ENCODE measurements at regions not wholly inside any gene's neighbourhood (a gene's known extent, or its start where the extent isn't known, plus 50 kb on each side); places are given as distances from the start of the nearest gene placed in this dataset.

DNA sequence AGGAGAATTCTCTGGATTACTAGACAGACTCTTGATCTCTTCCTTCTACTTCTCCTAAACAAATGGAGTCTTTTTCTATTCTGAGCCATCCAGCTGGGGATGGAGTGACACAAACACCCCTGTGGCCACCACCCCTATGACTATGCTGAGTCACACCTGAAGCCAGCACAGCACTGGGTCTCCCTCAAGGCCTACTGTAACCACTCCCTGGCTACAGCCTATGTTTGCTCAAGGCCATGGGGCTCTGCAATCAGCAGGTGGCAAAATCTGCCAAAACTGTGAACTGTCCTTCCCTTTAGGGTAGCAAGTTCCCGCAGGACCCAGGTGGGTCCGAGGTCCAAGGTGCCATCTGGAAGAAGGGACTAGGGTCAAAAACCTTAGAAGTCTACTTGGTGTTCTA, 132.3 kb downstream of the TINAG start:
- DNase-seq (ENCODE audit: low read depth), result no peak
- Histone ChIP-seq H3K9ac (ENCODE audit: low read length) (no peak overlapping the region), H3K36me3 (ENCODE audit: control insufficient read depth, insufficient read depth, low read length, severe bottlenecking) (no peaks in the 10 kb centered on the region), H3K27me3 (replicated peaks; ENCODE audit: control insufficient read depth, insufficient read depth, low read length) (no peaks in the 10 kb centered on the region), H3K4me1 (ENCODE audit: control insufficient read depth, insufficient read depth, low read length) (no peaks in the 10 kb centered on the region), H3K9me3 (ENCODE audit: control insufficient read depth, low read length) (no peaks in the 10 kb centered on the region), H3K4me3 (ENCODE audit: low read length) (no peak overlapping the region)

DNA sequence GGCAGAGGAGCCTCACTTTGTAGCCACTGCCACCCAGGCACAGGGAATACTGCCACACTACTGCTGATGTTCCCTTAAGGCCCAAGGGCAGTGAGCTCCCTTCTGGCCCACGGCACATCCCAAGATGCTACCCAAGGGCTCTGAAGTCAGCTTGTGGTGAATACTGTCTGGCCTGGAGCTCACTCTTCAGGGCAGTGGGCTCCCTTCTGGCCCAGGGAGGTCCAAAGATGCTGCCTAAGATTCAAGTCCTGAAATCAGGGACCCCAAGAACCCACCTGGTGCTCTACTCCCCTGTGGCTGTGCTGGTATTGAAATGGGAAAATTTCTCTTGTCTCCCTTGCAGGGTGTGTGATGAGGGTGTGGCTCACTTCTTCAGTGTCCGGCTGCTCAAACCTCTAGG, 132.8 kb downstream of the TINAG start:
- DNase-seq (ENCODE audit: low read depth), result no peak
- H3K4me3 ChIP-seq (ENCODE audit: low read length), result no peak overlapping the region
- no peak overlapping the region for H3K9ac ChIP-seq (ENCODE audit: low read length)
- no peaks in the 10 kb centered on the region for H3K36me3 ChIP-seq (ENCODE audit: control insufficient read depth, insufficient read depth, low read length, severe bottlenecking)
- no peaks in the 10 kb centered on the region for H3K4me1 ChIP-seq (ENCODE audit: control insufficient read depth, insufficient read depth, low read length)
- no peaks in the 10 kb centered on the region for H3K9me3 ChIP-seq (ENCODE audit: control insufficient read depth, low read length)
- H3K27me3 ChIP-seq (replicated peaks; ENCODE audit: control insufficient read depth, insufficient read depth, low read length), result no peaks in the 10 kb centered on the region

DNA sequence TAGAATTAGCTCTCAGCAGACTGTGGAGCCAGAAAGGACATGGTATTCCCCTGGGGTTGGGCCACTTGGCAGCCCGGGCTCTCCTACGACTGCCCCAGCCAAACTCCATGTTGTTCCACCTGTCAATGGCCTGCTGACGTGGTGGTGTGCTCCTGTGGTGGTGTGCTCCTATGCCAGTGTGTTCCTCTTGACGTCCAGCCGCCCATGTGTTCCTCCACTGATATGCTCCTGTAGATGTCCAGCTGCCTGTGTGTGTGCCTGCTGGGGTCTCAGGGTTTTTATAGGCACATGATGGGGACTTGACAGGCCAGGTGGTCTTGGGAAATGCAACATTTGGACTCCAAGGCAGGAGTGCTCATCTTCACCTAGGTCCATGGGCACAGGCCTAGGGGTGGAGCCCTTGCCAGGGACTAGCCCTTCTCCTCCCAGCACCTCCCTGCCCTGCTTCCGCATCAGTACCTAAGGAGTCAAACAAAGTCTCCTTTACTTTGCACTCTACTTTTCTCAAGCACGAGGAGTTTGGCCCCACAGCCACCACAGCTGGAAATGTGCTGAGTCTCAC, 133.5 kb downstream of the TINAG start:
- H3K27me3 ChIP-seq (replicated peaks; ENCODE audit: control insufficient read depth, insufficient read depth, low read length), result no peaks in the 10 kb centered on the region
- DNase-seq (ENCODE audit: low read depth), result no peak

DNA sequence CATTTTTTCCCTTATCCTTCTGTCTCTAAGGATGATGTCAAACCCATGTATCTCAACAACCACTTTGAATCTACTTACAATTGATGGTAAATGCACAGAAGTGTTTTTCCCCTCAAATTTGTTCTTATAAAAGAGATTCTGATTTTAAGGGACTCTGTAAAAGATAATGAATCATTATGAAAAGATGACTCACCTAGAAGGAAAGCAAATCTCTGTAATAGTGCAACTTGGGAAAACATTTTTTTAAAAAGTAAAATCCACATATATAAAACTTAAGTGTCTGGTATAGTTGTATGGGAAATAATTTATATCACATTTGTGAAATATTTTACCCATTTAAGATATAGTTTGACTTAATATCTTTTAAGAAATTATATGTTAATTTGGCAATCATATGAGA, 137.0 kb downstream of the TINAG start:
- Histone ChIP-seq H3K9ac (ENCODE audit: low read length) (no peak overlapping the region), H3K36me3 (ENCODE audit: control insufficient read depth, insufficient read depth, low read length, severe bottlenecking) (no peaks in the 10 kb centered on the region), H3K9me3 (ENCODE audit: control insufficient read depth, low read length) (no peaks in the 10 kb centered on the region), H3K27me3 (replicated peaks; ENCODE audit: control insufficient read depth, insufficient read depth, low read length) (no peaks in the 10 kb centered on the region), H3K4me3 (ENCODE audit: low read length) (no peak overlapping the region), H3K4me1 (ENCODE audit: control insufficient read depth, insufficient read depth, low read length) (no peaks in the 10 kb centered on the region)
- DNase-seq (ENCODE audit: low read depth), result no peak

More for the DNA sequence above, 133.5 kb downstream of the TINAG start:
- Histone ChIP-seq H3K9me3 (ENCODE audit: control insufficient read depth, low read length) (no peaks in the 10 kb centered on the region), H3K36me3 (ENCODE audit: control insufficient read depth, insufficient read depth, low read length, severe bottlenecking) (no peaks in the 10 kb centered on the region), H3K9ac (ENCODE audit: low read length) (no peak overlapping the region), H3K4me1 (ENCODE audit: control insufficient read depth, insufficient read depth, low read length) (no peaks in the 10 kb centered on the region), H3K4me3 (ENCODE audit: low read length) (no peak overlapping the region)

DNA sequence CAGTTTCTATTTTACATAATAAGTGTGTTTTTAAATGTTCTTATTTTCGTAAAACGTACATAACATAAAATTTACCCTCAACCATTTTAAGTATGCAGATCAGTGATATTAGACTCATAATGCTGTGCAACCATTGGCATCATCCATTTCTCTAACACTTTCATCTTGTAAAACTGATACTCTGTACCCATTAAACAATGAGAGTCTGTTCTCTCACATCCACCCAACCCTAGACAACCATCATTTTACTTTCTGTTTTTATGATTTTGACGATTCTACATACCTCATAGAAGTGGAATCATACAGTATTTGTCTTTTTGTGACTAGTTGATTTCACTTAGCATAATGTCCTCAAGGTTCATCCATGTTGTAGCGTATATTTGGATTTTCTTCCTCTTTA, 140.4 kb downstream of the TINAG start:
- Histone ChIP-seq H3K9me3 (ENCODE audit: control insufficient read depth, low read length) (no peaks in the 10 kb centered on the region), H3K4me1 (ENCODE audit: control insufficient read depth, insufficient read depth, low read length) (no peaks in the 10 kb centered on the region), H3K27me3 (replicated peaks; ENCODE audit: control insufficient read depth, insufficient read depth, low read length) (no peaks in the 10 kb centered on the region), H3K4me3 (ENCODE audit: low read length) (no peak overlapping the region), H3K9ac (ENCODE audit: low read length) (no peak overlapping the region), H3K36me3 (ENCODE audit: control insufficient read depth, insufficient read depth, low read length, severe bottlenecking) (no peaks in the 10 kb centered on the region)
- DNase-seq (ENCODE audit: low read depth), result no peak

DNA sequence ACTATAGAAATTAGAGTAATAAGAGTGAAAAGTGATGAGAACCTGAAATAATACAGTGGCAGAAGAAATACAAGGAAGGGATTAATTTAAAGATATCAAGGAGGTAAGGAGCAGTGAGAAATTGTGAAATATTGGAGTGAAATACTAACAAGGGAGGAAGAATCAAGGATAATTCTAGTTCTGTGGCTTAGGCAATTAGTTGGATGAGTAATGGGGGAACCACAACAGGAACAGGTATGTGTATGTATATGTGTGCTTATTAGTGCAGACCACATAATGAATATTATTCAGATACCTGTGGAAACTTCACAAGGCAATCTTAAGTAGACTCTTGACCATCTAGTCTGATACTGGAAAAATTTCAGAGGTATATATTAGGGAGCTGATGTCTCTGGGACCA, 143.3 kb downstream of the TINAG start:
- no peaks in the 10 kb centered on the region for H3K36me3 ChIP-seq (ENCODE audit: control insufficient read depth, insufficient read depth, low read length, severe bottlenecking)
- no peak for DNase-seq (ENCODE audit: low read depth)
- no peaks in the 10 kb centered on the region for H3K4me1 ChIP-seq (ENCODE audit: control insufficient read depth, insufficient read depth, low read length)
- H3K9me3 ChIP-seq (ENCODE audit: control insufficient read depth, low read length), result no peaks in the 10 kb centered on the region
- H3K4me3 ChIP-seq (ENCODE audit: low read length), result no peak overlapping the region
- H3K9ac ChIP-seq (ENCODE audit: low read length), result no peak overlapping the region
- H3K27me3 ChIP-seq (replicated peaks; ENCODE audit: control insufficient read depth, insufficient read depth, low read length), result no peaks in the 10 kb centered on the region

DNA sequence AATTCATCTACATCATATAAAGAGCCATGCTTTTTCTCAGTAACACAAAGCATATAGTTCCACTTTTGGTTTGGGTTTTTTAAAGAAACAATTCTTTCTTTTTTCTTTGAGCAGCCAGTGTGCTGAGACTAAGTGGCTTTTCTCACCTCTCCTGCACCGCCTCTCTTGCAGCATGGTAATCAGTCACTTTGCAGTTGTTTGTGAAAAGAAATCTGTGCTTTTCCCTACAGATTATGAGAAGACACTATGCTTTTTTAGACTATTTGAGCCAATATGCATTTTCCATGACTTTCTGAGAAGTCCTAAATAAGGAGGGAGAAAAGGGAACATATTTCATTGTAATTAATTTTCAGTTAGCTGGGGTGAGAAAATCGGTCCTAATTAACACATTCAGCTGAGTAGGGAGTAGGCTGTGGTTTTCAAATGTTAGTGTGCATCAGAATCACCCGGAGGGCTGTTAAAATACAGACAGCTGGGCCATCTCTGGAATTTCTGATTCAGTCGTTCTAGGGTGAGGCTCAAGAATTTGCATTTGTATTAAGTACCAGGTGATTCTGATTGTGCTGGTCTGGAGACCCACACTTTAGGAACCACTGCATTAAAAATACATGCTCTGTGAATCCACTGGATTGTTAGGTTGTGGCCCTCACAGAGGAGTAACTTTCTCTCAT, 155.2 kb downstream of the TINAG start:
- Histone ChIP-seq H3K27me3 (replicated peaks; ENCODE audit: control insufficient read depth, insufficient read depth, low read length) (no peaks in the 10 kb centered on the region), H3K9me3 (ENCODE audit: control insufficient read depth, low read length) (no peaks in the 10 kb centered on the region), H3K36me3 (ENCODE audit: control insufficient read depth, insufficient read depth, low read length, severe bottlenecking) (no peaks in the 10 kb centered on the region), H3K4me3 (ENCODE audit: low read length) (no peak overlapping the region), H3K9ac (ENCODE audit: low read length) (no peak overlapping the region), H3K4me1 (ENCODE audit: control insufficient read depth, insufficient read depth, low read length) (no peaks in the 10 kb centered on the region)
- DNase-seq (ENCODE audit: low read depth), result no peak

DNA sequence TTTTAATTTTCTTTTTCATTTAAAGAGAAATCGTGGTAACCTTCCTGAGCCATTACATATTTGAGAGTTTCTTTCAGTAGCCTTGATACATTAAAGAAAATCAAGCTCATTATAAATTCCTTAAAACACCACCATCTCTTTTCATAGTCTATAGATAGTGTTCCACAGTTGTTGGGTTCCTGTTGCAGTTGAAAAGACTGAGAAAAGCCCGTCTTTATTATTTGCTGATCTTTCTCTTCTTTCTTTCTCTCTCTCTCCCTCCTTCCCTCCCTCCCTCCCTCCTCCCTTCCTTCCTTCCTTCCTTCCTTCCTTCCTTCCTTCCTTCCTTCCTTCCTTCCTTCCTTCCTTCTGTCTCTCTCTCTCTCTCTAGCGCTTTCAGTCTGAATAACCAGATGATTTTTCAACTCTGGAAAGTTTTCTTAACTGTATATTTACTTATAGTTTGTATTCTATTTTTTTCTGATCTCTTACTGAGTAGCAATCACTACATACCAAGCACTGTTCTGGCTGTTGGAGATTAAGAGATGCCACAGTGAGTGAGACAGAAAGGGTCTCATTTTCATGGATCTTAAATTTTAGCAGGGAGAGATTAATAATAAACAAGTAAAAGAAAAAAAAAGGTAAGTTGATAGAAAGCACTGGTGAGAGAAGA, 157.5 kb downstream of the TINAG start:
- Histone ChIP-seq H3K27me3 (replicated peaks; ENCODE audit: control insufficient read depth, insufficient read depth, low read length) (no peaks in the 10 kb centered on the region), H3K9ac (ENCODE audit: low read length) (no peak overlapping the region), H3K4me1 (ENCODE audit: control insufficient read depth, insufficient read depth, low read length) (no peaks in the 10 kb centered on the region), H3K9me3 (ENCODE audit: control insufficient read depth, low read length) (no peaks in the 10 kb centered on the region), H3K4me3 (ENCODE audit: low read length) (no peak overlapping the region), H3K36me3 (ENCODE audit: control insufficient read depth, insufficient read depth, low read length, severe bottlenecking) (no peaks in the 10 kb centered on the region)
- DNase-seq (ENCODE audit: low read depth), result no peak

DNA sequence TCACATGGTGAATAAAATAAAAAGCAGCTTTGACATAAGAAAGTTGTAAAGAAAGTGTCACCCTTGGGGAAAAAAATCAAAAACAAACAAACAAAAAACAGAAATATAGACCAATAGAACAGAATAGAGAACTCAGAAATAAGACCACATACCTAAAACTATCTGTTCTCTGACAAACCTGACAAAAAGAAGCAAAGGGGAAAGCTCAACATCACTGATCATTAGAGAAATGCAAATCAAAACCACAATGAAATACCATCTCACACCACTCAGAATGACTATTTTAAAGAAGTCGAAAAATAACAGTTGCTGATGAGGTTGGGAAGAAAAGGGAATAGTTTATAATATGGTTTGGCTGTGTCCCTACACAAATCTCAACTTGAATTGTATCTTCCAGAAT, 159.1 kb downstream of the TINAG start:
- no peaks in the 10 kb centered on the region for H3K36me3 ChIP-seq (ENCODE audit: control insufficient read depth, insufficient read depth, low read length, severe bottlenecking)

DNA sequence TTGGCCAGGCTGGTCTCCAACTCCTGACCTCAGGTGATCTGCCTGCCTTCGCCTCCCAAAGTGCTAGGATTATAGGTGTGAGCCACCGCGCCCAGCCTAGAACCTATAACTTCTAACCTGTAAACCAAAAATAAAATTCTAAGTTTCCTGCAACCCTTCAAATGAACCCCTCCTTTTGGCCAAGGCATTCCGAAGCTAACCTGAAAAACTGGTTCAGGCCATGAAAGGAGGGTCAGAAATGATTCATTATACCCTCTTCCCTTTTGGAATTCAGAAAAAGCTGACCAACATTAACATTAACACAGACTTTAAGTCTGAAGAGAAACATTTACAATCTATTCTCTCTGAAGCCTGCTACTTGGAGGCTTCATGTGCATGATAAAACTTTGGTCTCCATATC, 165.1 kb downstream of the TINAG start:
- Histone ChIP-seq H3K4me1 (ENCODE audit: control insufficient read depth, insufficient read depth, low read length) (no peaks in the 10 kb centered on the region), H3K4me3 (ENCODE audit: low read length) (no peak overlapping the region), H3K36me3 (ENCODE audit: control insufficient read depth, insufficient read depth, low read length, severe bottlenecking) (no peaks in the 10 kb centered on the region), H3K27me3 (replicated peaks; ENCODE audit: control insufficient read depth, insufficient read depth, low read length) (no peaks in the 10 kb centered on the region), H3K9ac (ENCODE audit: low read length) (no peak overlapping the region), H3K9me3 (ENCODE audit: control insufficient read depth, low read length) (no peaks in the 10 kb centered on the region)
- no peak for DNase-seq (ENCODE audit: low read depth)

More for the DNA sequence above, 159.1 kb downstream of the TINAG start:
- no peaks in the 10 kb centered on the region for H3K9me3 ChIP-seq (ENCODE audit: control insufficient read depth, low read length)
- H3K4me1 ChIP-seq (ENCODE audit: control insufficient read depth, insufficient read depth, low read length), result no peaks in the 10 kb centered on the region
- H3K4me3 ChIP-seq (ENCODE audit: low read length), result no peak overlapping the region
- no peak overlapping the region for H3K9ac ChIP-seq (ENCODE audit: low read length)
- DNase-seq (ENCODE audit: low read depth), result no peak
- no peaks in the 10 kb centered on the region for H3K27me3 ChIP-seq (replicated peaks; ENCODE audit: control insufficient read depth, insufficient read depth, low read length)

DNA sequence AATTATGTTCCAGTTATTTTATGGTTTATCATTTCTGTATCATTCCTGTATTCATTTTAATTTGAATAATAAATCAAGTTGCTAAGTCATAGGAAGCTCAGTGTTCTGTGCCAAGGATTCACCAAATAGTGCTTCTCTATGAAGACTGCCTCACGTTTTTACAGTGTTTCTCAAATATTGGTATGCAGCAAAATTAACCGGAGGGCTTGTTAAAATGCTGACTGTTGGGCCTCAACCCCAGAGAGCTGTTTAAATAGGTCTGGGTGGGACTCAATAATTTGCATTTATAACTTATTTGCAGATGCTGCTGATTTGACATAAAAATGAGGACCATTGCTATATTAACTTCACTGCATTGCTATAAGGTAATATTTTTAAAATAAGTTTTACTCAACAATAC, 166.7 kb downstream of the TINAG start:
- no peak overlapping the region for H3K4me3 ChIP-seq (ENCODE audit: low read length)
- DNase-seq (ENCODE audit: low read depth), result no peak
- H3K27me3 ChIP-seq (replicated peaks; ENCODE audit: control insufficient read depth, insufficient read depth, low read length), result no peaks in the 10 kb centered on the region
- H3K9ac ChIP-seq (ENCODE audit: low read length), result no peak overlapping the region
- H3K9me3 ChIP-seq (ENCODE audit: control insufficient read depth, low read length), result no peaks in the 10 kb centered on the region
- no peaks in the 10 kb centered on the region for H3K36me3 ChIP-seq (ENCODE audit: control insufficient read depth, insufficient read depth, low read length, severe bottlenecking)
- H3K4me1 ChIP-seq (ENCODE audit: control insufficient read depth, insufficient read depth, low read length), result no peaks in the 10 kb centered on the region
